CD14-positive monocyte (primary cell): ENCODE measurements at regions not wholly inside any gene's neighbourhood (a gene's known extent, or its start where the extent isn't known, plus 50 kb on each side); places are given as distances from the start of the nearest gene placed in this dataset.

ENCODE experiments used
- DNase-seq, 3 donors: peaks; one replicate each; pipeline ENCODE4 v3.0.0-alpha.2; 2011 to 2022
- H2AFZ ChIP-seq: 2 replicates; pipeline ENCODE4 v1.6.0; 2012; ENCODE audit warnings: mild to moderate bottlenecking, low read depth, low read length, inconsistent platforms; ENCODE audit not compliant: insufficient read depth, poor library complexity, severe bottlenecking
- H3K27ac ChIP-seq, 2 donors: 1 replicate in 1 of 2; 2 replicates in 1 of 2; pipeline ENCODE4 v1.5.1; 2012 to 2013; ENCODE audit warnings: low read length in 2 of 2, control low read depth in 1 of 2, inconsistent platforms in 1 of 2, low read depth in 1 of 2, mild to moderate bottlenecking in 1 of 2
- H3K27me3 ChIP-seq, 2 donors: one replicate each; pipeline versions ENCODE4 v1.6.0 to v1.6.1; 2011 to 2013; ENCODE audit warnings: low read length in 2 of 2; ENCODE audit not compliant: control insufficient read depth in 2 of 2, insufficient read depth in 2 of 2
- H3K36me3 ChIP-seq, 2 donors: replicated peaks in 1 of 2; 1 replicate in 1 of 2; 2 replicates in 1 of 2; pipeline versions ENCODE4 v1.5.1 to v1.6.1; 2012 to 2013; ENCODE audit warnings: low read length in 2 of 2, control low read depth in 1 of 2, inconsistent platforms in 1 of 2, mild to moderate bottlenecking in 1 of 2; ENCODE audit not compliant: insufficient read depth in 2 of 2, control insufficient read depth in 1 of 2
- H3K4me1 ChIP-seq, 2 donors: 1 replicate in 1 of 2; 2 replicates in 1 of 2; pipeline versions ENCODE4 v1.5.1 to v1.6.1; 2012 to 2013; ENCODE audit warnings: low read length in 2 of 2, control low read depth in 1 of 2, inconsistent platforms in 1 of 2, mild to moderate bottlenecking in 1 of 2, moderate library complexity in 1 of 2; ENCODE audit not compliant: insufficient read depth in 2 of 2, control insufficient read depth in 1 of 2
- H3K4me2 ChIP-seq: replicated peaks from 2 replicates; pipeline ENCODE3; 2012; ENCODE audit warnings: low read length, moderate library complexity, mild to moderate bottlenecking; ENCODE audit not compliant: poor library complexity, severe bottlenecking; ENCODE audit errors: extremely low read depth
- H3K4me3 ChIP-seq, 3 experiments: fragments of 200-600 bp in 1 of 3; sonication (generic) in 1 of 3; replicated peaks in 1 of 3; 1 replicate in 2 of 3; 2 replicates in 1 of 3; pipeline ENCODE4 v1.5.1; 2011 to 2013; ENCODE audit warnings: low read length in 3 of 3, mild to moderate bottlenecking in 3 of 3, control low read depth in 2 of 3, low read depth in 2 of 3, inconsistent platforms in 1 of 3, moderate library complexity in 1 of 3
- H3K79me2 ChIP-seq: 2 replicates; pipeline ENCODE4 v1.6.0; 2012; ENCODE audit warnings: mild to moderate bottlenecking, control low read depth, inconsistent platforms, low read length, moderate library complexity; ENCODE audit not compliant: insufficient read depth
- H3K9ac ChIP-seq: 2 replicates; pipeline ENCODE4 v1.6.0; 2017; ENCODE audit warnings: low read length, mild to moderate bottlenecking; ENCODE audit not compliant: insufficient read depth, poor library complexity, severe bottlenecking
- H3K9me3 ChIP-seq, 2 donors: replicated peaks in 1 of 2; 1 replicate in 1 of 2; 2 replicates in 1 of 2; pipeline versions ENCODE4 v1.5.1 to v1.6.1; 2012 to 2013; ENCODE audit warnings: low read length in 2 of 2, control low read depth in 1 of 2; ENCODE audit not compliant: control insufficient read depth in 1 of 2, insufficient read depth in 1 of 2
- H4K20me1 ChIP-seq: 2 replicates; pipeline ENCODE4 v1.6.0; 2012; ENCODE audit warnings: mild to moderate bottlenecking, low read length, control low read depth, moderate library complexity; ENCODE audit not compliant: insufficient read depth
- H3K27ac Mint-ChIP-seq, 7 donors: one replicate each; pipeline ENCODE4 v1.8.0; 2020; ENCODE audit warnings: mild to moderate bottlenecking in 7 of 7, mixed read lengths in 7 of 7, moderate library complexity in 6 of 7, inconsistent platforms in 2 of 7
- H3K27me3 Mint-ChIP-seq, 3 donors: one replicate each; pipeline ENCODE4 v1.8.0; 2021 to 2022; ENCODE audit warnings: low read depth in 3 of 3, mild to moderate bottlenecking in 3 of 3, mixed read lengths in 3 of 3, moderate library complexity in 3 of 3, inconsistent platforms in 1 of 3
- H3K36me3 Mint-ChIP-seq, 2 donors: one replicate each; pipeline ENCODE4 v1.8.0; 2020; ENCODE audit warnings: mixed read lengths in 2 of 2, inconsistent platforms in 1 of 2, mild to moderate bottlenecking in 1 of 2
- H3K4me1 Mint-ChIP-seq: one replicate; pipeline ENCODE4 v1.8.0; 2020; ENCODE audit warnings: mild to moderate bottlenecking, mixed read lengths
- H3K4me3 Mint-ChIP-seq, 2 donors: one replicate each; pipeline ENCODE4 v1.8.0; 2020; ENCODE audit warnings: mild to moderate bottlenecking in 2 of 2, mixed read lengths in 2 of 2, moderate library complexity in 1 of 2
- H3K9me3 Mint-ChIP-seq, 7 donors: one replicate each; pipeline ENCODE4 v1.8.0; 2020 to 2022; ENCODE audit warnings: mixed read lengths in 7 of 7, mild to moderate bottlenecking in 6 of 7, moderate library complexity in 6 of 7, inconsistent platforms in 2 of 7
- CTCF ChIP-seq: fragments of 200-600 bp; IDR thresholded peaks from one replicate; pipeline ENCODE4 v1.8.0; 2022; ENCODE audit warnings: antibody characterized with exemption, mild to moderate bottlenecking
- WGBS: methylation state at CpG from one replicate; pipeline ENCODE4 v1.1.5; 2013; ENCODE audit warnings: missing lambda C conversion rate; ENCODE audit not compliant: insufficient coverage; 5-methylcytosine and 5-hydroxymethylcytosine counted together
- intact Hi-C, 2 donors: fragments of 100-400 bp; cut with micrococcal nuclease; formaldehyde crosslinking; loops; one replicate each; pipeline versions ENCODE4 v1.15.0 to v1.15.1; 2023

DNA sequence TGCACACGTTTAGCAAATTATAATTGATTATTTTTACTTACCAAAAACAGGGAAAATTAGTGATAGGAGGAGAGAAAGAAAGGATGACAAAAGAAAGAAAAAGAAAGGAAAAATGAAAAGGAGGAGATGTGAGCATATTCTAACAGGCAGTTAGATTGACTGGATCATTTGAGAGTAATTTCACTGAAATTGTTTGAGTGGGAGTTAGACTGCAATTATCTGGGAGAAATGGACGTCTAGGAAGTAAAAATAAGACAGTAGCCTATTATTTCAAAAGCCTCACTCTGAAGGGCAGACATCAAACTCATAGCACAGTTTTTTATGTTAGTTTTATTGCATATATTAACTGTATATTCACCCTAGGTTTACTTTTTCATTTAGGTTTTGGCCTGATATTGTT lies 272.8 kb upstream of the POU1F1 start:
- intact Hi-C loops, result no loop called here

DNA sequence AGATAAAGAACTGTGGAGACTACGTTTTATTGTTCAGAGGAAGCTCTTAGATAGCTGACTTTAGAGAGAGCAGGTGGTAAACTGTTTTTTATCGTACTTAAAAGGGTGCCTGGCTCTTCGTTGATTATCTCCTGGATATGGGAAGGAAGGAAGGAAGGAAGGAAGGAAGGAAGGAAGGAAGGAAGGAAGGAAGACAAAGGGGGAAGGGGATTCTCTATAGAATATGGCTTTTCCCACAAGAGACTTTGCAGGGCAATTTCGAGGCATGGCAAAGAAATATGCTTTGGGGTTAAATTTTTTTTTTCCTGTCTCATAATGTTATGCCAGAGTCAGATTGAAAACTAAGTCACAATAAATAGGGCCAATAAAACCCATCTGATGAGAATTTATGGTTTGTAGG lies 271.9 kb upstream of the POU1F1 start:
- Mint-ChIP-seq H3K4me3 (no peak overlapping the region), H3K36me3 (no peaks in the 10 kb centered on the region), H3K27me3 (peaks cover 0 to 2% (median 0%) of the 10 kb centered on the region in 3 donors), H3K27ac (no peak overlapping the region), H3K4me1 (no peaks in the 10 kb centered on the region), H3K9me3 (peaks cover 0 to 4% (median 2%) of the 10 kb centered on the region in 7 donors)
- no peaks in the 10 kb centered on the region for H3K27me3 ChIP-seq
- no peaks in the 10 kb centered on the region for H3K36me3 ChIP-seq
- no peak for DNase-seq
- no peaks in the 10 kb centered on the region for H3K4me1 ChIP-seq
- no peak for TF ChIP-seq CTCF
- no peak overlapping the region for H3K9ac ChIP-seq
- H3K4me2 ChIP-seq, result no peak overlapping the region
- no peak overlapping the region for H2AFZ ChIP-seq
- no peaks in the 10 kb centered on the region for H4K20me1 ChIP-seq
- H3K79me2 ChIP-seq, result no peaks in the 10 kb centered on the region
- 64% methylated on average over 3 of the region's 4 CpGs for WGBS
- no peak overlapping the region for H3K27ac ChIP-seq
- no peak overlapping the region for H3K4me3 ChIP-seq
- H3K9me3 ChIP-seq, result no peaks in the 10 kb centered on the region
- intact Hi-C loops, result no loop called here

More for the DNA sequence above, 272.8 kb upstream of the POU1F1 start:
- no peak overlapping the region for H3K27ac ChIP-seq
- H3K4me3 Mint-ChIP-seq, result no peak overlapping the region
- no peaks in the 10 kb centered on the region for H3K36me3 ChIP-seq
- H3K27ac Mint-ChIP-seq, result no peak overlapping the region
- no peak for TF ChIP-seq CTCF
- no peak overlapping the region for H3K4me3 ChIP-seq
- no peak overlapping the region for H3K9ac ChIP-seq
- no peaks in the 10 kb centered on the region for H3K9me3 ChIP-seq
- no peaks in the 10 kb centered on the region for H3K4me1 ChIP-seq
- H3K27me3 Mint-ChIP-seq, result no peaks in the 10 kb centered on the region
- no peak for DNase-seq
- WGBS, result no CpG with 5 or more reads among the region's 2 CpGs
- H3K36me3 Mint-ChIP-seq, result no peaks in the 10 kb centered on the region
- H3K4me1 Mint-ChIP-seq, result no peaks in the 10 kb centered on the region
- no peaks in the 10 kb centered on the region for H3K27me3 ChIP-seq
- H3K4me2 ChIP-seq, result no peak overlapping the region
- no peaks in the 10 kb centered on the region for H4K20me1 ChIP-seq
- no peak overlapping the region for H2AFZ ChIP-seq
- no peaks in the 10 kb centered on the region for H3K79me2 ChIP-seq
- H3K9me3 Mint-ChIP-seq, result peaks cover 0 to 4% (median 0%) of the 10 kb centered on the region in 7 donors
